ENCODE measurements at regions not wholly inside any gene's neighbourhood (a gene's known extent, or its start where the extent isn't known, plus 50 kb on each side); places are given as distances from the start of the nearest gene placed in this dataset.

GRCh38 chr3:72313308-72313707 lies 528.4 kb upstream of the PROK2 start:
- no peak for DNase-seq

GRCh38 chr3:72312339-72312738 lies 527.4 kb upstream of the PROK2 start:
- DNase-seq = no peak

GRCh38 chr3:72311425-72311824 lies 526.5 kb upstream of the PROK2 start:
- no peak for DNase-seq

- peak; percentile 55 for DNase-seq
These were observed 525.8 kb upstream of the PROK2 start for GRCh38 chr3:72310419-72311380.

- no peak for DNase-seq
These were observed 524.9 kb upstream of the PROK2 start for GRCh38 chr3:72309661-72310418.

- no peak for DNase-seq
These were observed 523.7 kb upstream of the PROK2 start for GRCh38 chr3:72308641-72309040.

GRCh38 chr3:72307438-72308115 lies 522.6 kb upstream of the PROK2 start:
- DNase-seq = no peak

- DNase-seq = peak; percentile 87
These were observed 521.9 kb upstream of the PROK2 start for GRCh38 chr3:72306800-72307341.

GRCh38 chr3:72303926-72304325 lies 519.0 kb upstream of the PROK2 start:
- no peak for DNase-seq

GRCh38 chr3:72301779-72302178 lies 516.8 kb upstream of the PROK2 start:
- DNase-seq = no peak

GRCh38 chr3:72300621-72301020 lies 515.7 kb upstream of the PROK2 start:
- DNase-seq = no peak

- DNase-seq = no peak
These were observed 514.9 kb upstream of the PROK2 start for GRCh38 chr3:72299823-72300222.

- DNase-seq = no peak
These were observed 514.4 kb upstream of the PROK2 start for GRCh38 chr3:72299321-72299802.

- no peak for DNase-seq
These were observed 513.5 kb upstream of the PROK2 start for GRCh38 chr3:72298201-72299152.

- no peak for DNase-seq
These were observed 512.5 kb upstream of the PROK2 start for GRCh38 chr3:72297481-72297880.

- no peak for DNase-seq
These were observed 511.6 kb upstream of the PROK2 start for GRCh38 chr3:72296477-72297111.

GRCh38 chr3:72295962-72296450 lies 511.1 kb upstream of the PROK2 start:
- no peak for DNase-seq

GRCh38 chr3:72295276-72295961 lies 510.5 kb upstream of the PROK2 start:
- no peak for DNase-seq

GRCh38 chr3:72290859-72291638 lies 506.1 kb upstream of the PROK2 start:
- DNase-seq = no peak

- no peak for DNase-seq
These were observed 504.7 kb upstream of the PROK2 start for GRCh38 chr3:72289692-72290071.

Data from left hindlimb (tissue), 1 donor.